ENCODE measurements at regions not wholly inside any gene's neighbourhood (a gene's known extent, or its start where the extent isn't known, plus 50 kb on each side); places are given as distances from the start of the nearest gene placed in this dataset.

GRCh38 chr4:22090661-22091351 is 142.2 kb upstream of the KCNIP4 start:
- no peaks in the 10 kb centered on the region for H3K4me1 ChIP-seq
- H3K27ac ChIP-seq = no peak overlapping the region
- intact Hi-C loops (cut with DNase I) = no loop called here
- 35 to 43% (median 42%) methylated on average over 6 of the region's 6 CpGs for WGBS, 3 donors
- no peak overlapping the region for H3K4me3 ChIP-seq
- DNase-seq (no peak), ATAC-seq (no peak)
- H3K36me3 ChIP-seq (ENCODE audit: insufficient read depth in 1 of 2, low read depth in 1 of 2) = no peaks in the 10 kb centered on the region
- H3K9me3 ChIP-seq = peaks cover 10% of the 10 kb centered on the region
- TF ChIP-seq CTCF (IDR thresholded peaks at IDR 0.05) = no peak
- no peaks in the 10 kb centered on the region for H3K27me3 ChIP-seq (ENCODE audit: insufficient read depth in 3 of 3, low read length in 2 of 3)

- no peak for TF ChIP-seq CTCF (IDR thresholded peaks at IDR 0.05)
- WGBS, 3 donors = 86 to 92% (median 88%) methylated on average over 1 of the region's 1 CpG
- no peaks in the 10 kb centered on the region for H3K27me3 ChIP-seq (ENCODE audit: insufficient read depth in 3 of 3, low read length in 2 of 3)
Measured at GRCh38 chr4:22077571-22077970, 129.0 kb upstream of the KCNIP4 start.

GRCh38 chr4:22072726-22073125 is 124.2 kb upstream of the KCNIP4 start:
- H3K9me3 ChIP-seq = no peaks in the 10 kb centered on the region
- no peaks in the 10 kb centered on the region for H3K36me3 ChIP-seq (ENCODE audit: insufficient read depth in 1 of 2, low read depth in 1 of 2)
- no peaks in the 10 kb centered on the region for H3K27me3 ChIP-seq (ENCODE audit: insufficient read depth in 3 of 3, low read length in 2 of 3)
- no peak overlapping the region for H3K4me3 ChIP-seq
- no peaks in the 10 kb centered on the region for H3K4me1 ChIP-seq
- DNase-seq (no peak), ATAC-seq (no peak)
- 49 to 60% (median 55%) methylated on average over 3 of the region's 3 CpGs for WGBS, 3 donors
- H3K27ac ChIP-seq = no peak overlapping the region
- intact Hi-C loops (cut with DNase I) = no loop called here
- no peak for TF ChIP-seq CTCF (IDR thresholded peaks at IDR 0.05)

More at GRCh38 chr4:22077571-22077970, 129.0 kb upstream of the KCNIP4 start:
- ATAC-seq (no peak), DNase-seq (no peak)
- H3K4me1 ChIP-seq = no peaks in the 10 kb centered on the region
- H3K27ac ChIP-seq = no peak overlapping the region
- no peaks in the 10 kb centered on the region for H3K36me3 ChIP-seq (ENCODE audit: insufficient read depth in 1 of 2, low read depth in 1 of 2)
- no peak overlapping the region for H3K4me3 ChIP-seq
- no peaks in the 10 kb centered on the region for H3K9me3 ChIP-seq
- intact Hi-C loops (cut with DNase I) = no loop called here

- TF ChIP-seq CTCF (IDR thresholded peaks at IDR 0.05) = no peak
- Histone ChIP-seq H3K4me3 (no peak overlapping the region), H3K27me3 (ENCODE audit: insufficient read depth in 3 of 3, low read length in 2 of 3) (no peaks in the 10 kb centered on the region), H3K36me3 (ENCODE audit: insufficient read depth in 1 of 2, low read depth in 1 of 2) (no peaks in the 10 kb centered on the region), H3K4me1 (no peaks in the 10 kb centered on the region), H3K27ac (no peak overlapping the region), H3K9me3 (no peaks in the 10 kb centered on the region)
- ATAC-seq (no peak), DNase-seq (no peak)
- whole genome bisulfite sequencing, 3 donors = 44 to 52% (median 48%) methylated on average over 1 of the region's 1 CpG
- intact Hi-C loops (cut with DNase I) = no loop called here
Measured at GRCh38 chr4:22072240-22072639, 123.7 kb upstream of the KCNIP4 start.

GRCh38 chr4:22071749-22072148 is 123.2 kb upstream of the KCNIP4 start:
- 53 to 70% (median 70%) methylated on average over 1 of the region's 1 CpG for WGBS, 3 donors
- no peaks in the 10 kb centered on the region for H3K9me3 ChIP-seq
- ATAC-seq = no peak
- no peaks in the 10 kb centered on the region for H3K36me3 ChIP-seq (ENCODE audit: insufficient read depth in 1 of 2, low read depth in 1 of 2)
- H3K27ac ChIP-seq = no peak overlapping the region
- H3K4me1 ChIP-seq = no peaks in the 10 kb centered on the region
- no peak for TF ChIP-seq CTCF (IDR thresholded peaks at IDR 0.05)
- intact Hi-C loops (cut with DNase I) = no loop called here
- no peaks in the 10 kb centered on the region for H3K27me3 ChIP-seq (ENCODE audit: insufficient read depth in 3 of 3, low read length in 2 of 3)
- no peak overlapping the region for H3K4me3 ChIP-seq
- DNase-seq = no peak
